Osteoblast (primary cell): ENCODE measurements at regions not wholly inside any gene's neighbourhood (a gene's known extent, or its start where the extent isn't known, plus 50 kb on each side); places are given as distances from the start of the nearest gene placed in this dataset.

Source experiments
- DNase-seq: peaks from one replicate; pipeline ENCODE4 v3.0.0; 2011; ENCODE audit warnings: low spot score, mixed read lengths; ENCODE audit not compliant: insufficient read length; ENCODE audit errors: missing footprints
- H2AFZ ChIP-seq: 2 replicates; pipeline ENCODE4 v1.6.0; 2011; ENCODE audit warnings: mild to moderate bottlenecking, low read length
- H3K27ac ChIP-seq: 2 replicates; pipeline ENCODE4 v1.5.1; 2011; ENCODE audit warnings: mild to moderate bottlenecking, low read depth, low read length, moderate library complexity
- H3K27me3 ChIP-seq: 2 replicates; pipeline ENCODE4 v1.6.0; 2012; ENCODE audit warnings: mild to moderate bottlenecking, control low read depth, inconsistent platforms, low read length, moderate library complexity; ENCODE audit not compliant: insufficient read depth
- H3K36me3 ChIP-seq: 2 replicates; pipeline ENCODE4 v1.5.1; 2011; ENCODE audit warnings: mild to moderate bottlenecking, low read length, control low read depth, moderate library complexity; ENCODE audit not compliant: insufficient read depth
- H3K4me1 ChIP-seq: 2 replicates; pipeline ENCODE4 v1.5.1; 2011; ENCODE audit warnings: mild to moderate bottlenecking, low read length, control low read depth, moderate library complexity; ENCODE audit not compliant: insufficient read depth
- H3K4me2 ChIP-seq: 2 replicates; pipeline ENCODE4 v1.6.0; 2011; ENCODE audit warnings: mild to moderate bottlenecking, low read length; ENCODE audit not compliant: insufficient read depth
- H3K4me3 ChIP-seq: fragments of 200-600 bp; sonication (generic); 3 replicates; pipeline ENCODE4 v1.5.1; 2012; ENCODE audit warnings: mild to moderate bottlenecking, low read length, inconsistent platforms; ENCODE audit not compliant: insufficient read depth
- H3K79me2 ChIP-seq: 2 replicates; pipeline ENCODE4 v1.6.0; 2012; ENCODE audit warnings: mild to moderate bottlenecking, low read length, control low read depth, inconsistent platforms; ENCODE audit not compliant: insufficient read depth
- H3K9me3 ChIP-seq: 2 replicates; pipeline ENCODE4 v1.5.1; 2011; ENCODE audit warnings: low read depth, low read length, control low read depth
- H4K20me1 ChIP-seq: 2 replicates; pipeline ENCODE4 v1.6.0; 2012; ENCODE audit warnings: mild to moderate bottlenecking, low read length, control low read depth; ENCODE audit not compliant: insufficient read depth
- TF ChIP-seq, protein P1 (sequence below): IDR thresholded peaks from 2 replicates; pipeline ENCODE4 v1.5.1; 2011; ENCODE audit warnings: mild to moderate bottlenecking, low read depth, low read length, moderate library complexity; ENCODE audit errors: extremely low read depth

DNA sequence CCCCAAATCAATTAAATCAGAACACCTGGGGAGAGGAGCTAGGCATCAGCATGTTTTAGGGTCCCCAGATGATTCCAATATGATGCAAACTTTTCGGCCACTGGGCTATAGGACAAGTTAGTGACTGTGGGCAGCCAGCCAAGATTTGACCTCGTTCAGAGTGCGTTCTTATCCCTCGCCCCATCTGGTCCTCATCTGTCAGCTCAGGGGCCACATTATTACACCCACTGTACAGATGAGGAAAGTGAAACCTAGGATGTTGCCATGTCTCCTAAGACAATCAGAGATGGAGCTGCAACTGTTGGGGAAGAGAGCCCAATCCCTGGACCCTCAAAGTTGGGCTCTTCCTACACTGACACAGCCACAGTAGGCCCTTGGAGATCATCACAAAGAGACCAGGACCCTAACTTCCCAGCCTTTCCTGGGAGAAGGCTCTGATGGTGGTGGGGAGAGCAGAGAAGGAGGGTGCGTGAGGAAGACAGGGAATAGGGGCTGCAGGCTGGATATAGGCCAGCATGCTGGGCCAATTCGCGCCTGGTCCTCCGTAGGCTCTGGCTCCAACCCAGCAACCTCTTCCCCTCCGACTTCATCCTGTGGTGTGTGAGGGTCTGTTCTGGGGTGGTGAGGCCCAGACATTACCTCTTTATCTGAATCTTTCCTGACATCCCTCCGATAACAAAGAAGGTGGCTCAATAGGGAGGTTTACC lies 109.4 kb upstream of the ZMIZ1 start:
- Histone ChIP-seq H3K4me1 (peaks cover 16% of the 10 kb centered on the region), H3K9me3 (no peaks in the 10 kb centered on the region), H2AFZ (no peak overlapping the region), H3K79me2 (no peaks in the 10 kb centered on the region), H3K27ac (no peak overlapping the region), H3K4me3 (no peak overlapping the region), H3K27me3 (no peaks in the 10 kb centered on the region), H4K20me1 (no peaks in the 10 kb centered on the region), H3K36me3 (no peaks in the 10 kb centered on the region), H3K4me2 (no peak overlapping the region)
- DNase-seq, result no peak
- TF ChIP-seq, protein P1, sequence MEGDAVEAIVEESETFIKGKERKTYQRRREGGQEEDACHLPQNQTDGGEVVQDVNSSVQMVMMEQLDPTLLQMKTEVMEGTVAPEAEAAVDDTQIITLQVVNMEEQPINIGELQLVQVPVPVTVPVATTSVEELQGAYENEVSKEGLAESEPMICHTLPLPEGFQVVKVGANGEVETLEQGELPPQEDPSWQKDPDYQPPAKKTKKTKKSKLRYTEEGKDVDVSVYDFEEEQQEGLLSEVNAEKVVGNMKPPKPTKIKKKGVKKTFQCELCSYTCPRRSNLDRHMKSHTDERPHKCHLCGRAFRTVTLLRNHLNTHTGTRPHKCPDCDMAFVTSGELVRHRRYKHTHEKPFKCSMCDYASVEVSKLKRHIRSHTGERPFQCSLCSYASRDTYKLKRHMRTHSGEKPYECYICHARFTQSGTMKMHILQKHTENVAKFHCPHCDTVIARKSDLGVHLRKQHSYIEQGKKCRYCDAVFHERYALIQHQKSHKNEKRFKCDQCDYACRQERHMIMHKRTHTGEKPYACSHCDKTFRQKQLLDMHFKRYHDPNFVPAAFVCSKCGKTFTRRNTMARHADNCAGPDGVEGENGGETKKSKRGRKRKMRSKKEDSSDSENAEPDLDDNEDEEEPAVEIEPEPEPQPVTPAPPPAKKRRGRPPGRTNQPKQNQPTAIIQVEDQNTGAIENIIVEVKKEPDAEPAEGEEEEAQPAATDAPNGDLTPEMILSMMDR, result no peak

DNA sequence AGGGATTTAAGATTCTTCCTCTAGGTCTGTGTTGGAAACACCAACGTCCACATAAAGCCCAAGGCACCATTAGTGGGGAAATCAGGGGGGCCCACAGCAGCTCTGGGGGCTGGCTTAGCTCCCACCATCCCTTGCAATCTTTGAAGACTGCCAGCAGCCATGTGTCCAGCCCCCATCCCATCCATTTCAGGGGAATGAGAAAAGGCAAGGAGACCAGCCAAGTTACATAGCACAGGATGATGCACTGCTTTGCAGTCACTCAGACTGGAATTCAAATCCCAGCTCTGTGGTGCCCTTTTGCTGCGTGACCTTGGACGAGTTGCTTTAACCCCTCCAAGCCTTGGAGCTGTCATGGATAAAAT lies 108.9 kb upstream of the ZMIZ1 start:
- Histone ChIP-seq H3K4me2 (no peak overlapping the region), H3K27ac (no peak overlapping the region), H3K79me2 (no peaks in the 10 kb centered on the region)

DNA sequence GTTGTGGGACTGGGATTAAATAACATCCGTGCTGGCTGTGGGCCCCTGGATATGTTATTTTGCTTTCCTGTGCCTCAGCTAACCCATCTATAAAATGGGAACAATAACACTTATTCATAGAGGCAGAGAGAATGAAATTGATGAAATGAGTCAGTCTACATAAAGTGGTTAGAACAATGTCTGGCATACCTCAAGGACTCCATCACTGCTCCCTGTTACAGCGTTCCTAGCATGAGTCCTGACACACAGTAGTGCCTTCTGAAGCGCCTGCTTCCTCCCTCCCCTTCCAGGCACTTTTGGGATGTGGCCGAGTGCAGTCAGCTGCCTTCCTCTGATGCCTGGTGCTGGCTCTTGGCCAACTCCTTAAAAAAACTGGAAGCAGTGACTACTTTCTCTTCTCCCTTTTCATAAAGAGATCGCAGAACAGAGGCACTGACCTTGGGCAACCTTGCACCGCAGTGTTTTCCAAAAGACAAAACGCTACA lies 108.4 kb upstream of the ZMIZ1 start:
- H3K27me3 ChIP-seq, result no peaks in the 10 kb centered on the region
- no peak overlapping the region for H3K4me3 ChIP-seq
- peak; percentile 97 for DNase-seq
- H3K4me1 ChIP-seq, result peaks cover 13% of the 10 kb centered on the region
- H3K4me2 ChIP-seq, result peak overlapping the region; percentile 16
- no peak overlapping the region for H2AFZ ChIP-seq
- no peaks in the 10 kb centered on the region for H3K36me3 ChIP-seq
- no peaks in the 10 kb centered on the region for H4K20me1 ChIP-seq
- no peak overlapping the region for H3K27ac ChIP-seq
- no peaks in the 10 kb centered on the region for H3K9me3 ChIP-seq
- TF ChIP-seq, protein P1, result no peak
- no peaks in the 10 kb centered on the region for H3K79me2 ChIP-seq

More for the DNA sequence above, 108.9 kb upstream of the ZMIZ1 start:
- H3K27me3 ChIP-seq, result no peaks in the 10 kb centered on the region
- H2AFZ ChIP-seq, result no peak overlapping the region
- H3K9me3 ChIP-seq, result no peaks in the 10 kb centered on the region
- no peaks in the 10 kb centered on the region for H4K20me1 ChIP-seq
- no peak for DNase-seq
- TF ChIP-seq, protein P1, result no peak
- no peaks in the 10 kb centered on the region for H3K36me3 ChIP-seq
- H3K4me1 ChIP-seq, result peaks cover 14% of the 10 kb centered on the region
- no peak overlapping the region for H3K4me3 ChIP-seq

DNA sequence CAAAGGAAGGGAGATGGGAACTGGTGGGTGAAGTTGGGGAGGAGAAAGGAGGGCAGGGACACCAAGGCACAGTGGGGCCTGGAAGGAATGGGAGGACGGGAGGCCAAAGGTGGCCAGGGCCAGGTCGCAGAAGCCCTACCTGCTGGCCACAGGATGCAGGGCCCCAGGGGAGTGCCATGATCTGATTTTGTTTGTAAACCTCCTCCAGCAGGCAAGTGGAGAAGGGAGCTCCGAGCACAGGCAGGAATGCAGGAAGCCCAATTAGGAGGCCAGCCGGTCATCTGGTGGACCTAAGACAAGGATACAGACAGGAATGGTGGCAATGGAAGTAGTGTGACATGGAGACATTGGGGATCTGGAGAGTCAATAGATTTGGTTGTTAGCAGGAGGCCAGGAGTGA lies 107.0 kb upstream of the ZMIZ1 start:
- H3K4me2 ChIP-seq, result no peak overlapping the region
- no peak overlapping the region for H3K27ac ChIP-seq
- no peak overlapping the region for H2AFZ ChIP-seq
- H4K20me1 ChIP-seq, result no peaks in the 10 kb centered on the region
- H3K4me1 ChIP-seq, result peaks cover 16% of the 10 kb centered on the region
- H3K9me3 ChIP-seq, result no peaks in the 10 kb centered on the region
- H3K79me2 ChIP-seq, result no peaks in the 10 kb centered on the region
- TF ChIP-seq, protein P1, result no peak
- no peaks in the 10 kb centered on the region for H3K27me3 ChIP-seq
- H3K4me3 ChIP-seq, result no peak overlapping the region
- no peaks in the 10 kb centered on the region for H3K36me3 ChIP-seq
- no peak for DNase-seq
